NCI-H1436 treated with DMSO at 0.1 percent for 48 hours (cell line): ENCODE measurements at regions not wholly inside any gene's neighbourhood (a gene's known extent, or its start where the extent isn't known, plus 50 kb on each side); places are given as distances from the start of the nearest gene placed in this dataset.

Experiments
- DNase-seq: peaks from one replicate; lab custom pipeline; 2025; lab: John Stamatoyannopoulos, UW

DNA sequence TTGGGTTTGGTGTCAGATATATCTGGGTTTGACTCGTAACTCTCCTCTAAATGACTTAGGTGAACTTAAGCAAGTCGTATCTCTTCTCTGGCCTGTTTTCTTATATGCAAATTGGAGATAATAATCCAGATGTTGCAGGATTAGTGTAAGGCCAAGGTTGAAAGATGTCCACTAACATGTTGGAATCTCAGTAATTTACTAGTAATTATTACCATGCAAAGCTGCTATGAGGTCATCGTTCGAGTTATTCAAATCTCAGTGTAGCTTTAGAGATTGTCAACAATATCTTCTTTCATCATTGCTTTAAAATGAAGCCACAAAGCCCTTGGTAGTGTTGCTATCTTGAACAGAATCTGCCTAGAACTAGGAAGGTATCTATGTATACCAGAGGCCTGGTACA, 437.7 kb upstream of the KLF4 start:
- no peak for DNase-seq

DNA sequence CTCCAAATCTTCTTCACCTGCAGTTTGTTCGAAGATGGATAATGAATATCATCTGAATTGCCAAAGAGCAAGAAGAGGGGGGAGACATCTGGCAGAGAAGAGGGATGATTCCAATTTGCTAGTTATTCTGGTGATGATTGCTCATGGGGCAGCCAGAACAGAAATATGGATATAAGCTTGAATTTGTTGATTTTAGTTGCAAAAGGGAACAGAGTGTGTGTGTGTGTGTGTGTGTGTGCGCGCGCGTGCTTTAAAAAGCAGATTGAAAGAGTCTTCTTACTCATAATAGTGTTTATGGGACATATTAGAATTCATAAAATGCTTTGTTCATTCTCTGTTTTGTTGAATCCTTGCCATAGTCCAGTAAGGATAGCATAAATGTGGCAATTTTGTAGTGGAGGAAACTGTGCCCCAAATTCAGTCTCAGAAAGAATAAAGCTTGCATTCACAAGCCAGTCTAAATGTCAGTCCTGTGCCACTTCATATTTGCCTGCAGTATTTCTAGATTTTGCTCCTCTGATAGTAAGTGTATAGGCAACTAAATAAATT, 436.3 kb upstream of the KLF4 start:
- DNase-seq = no peak

DNA sequence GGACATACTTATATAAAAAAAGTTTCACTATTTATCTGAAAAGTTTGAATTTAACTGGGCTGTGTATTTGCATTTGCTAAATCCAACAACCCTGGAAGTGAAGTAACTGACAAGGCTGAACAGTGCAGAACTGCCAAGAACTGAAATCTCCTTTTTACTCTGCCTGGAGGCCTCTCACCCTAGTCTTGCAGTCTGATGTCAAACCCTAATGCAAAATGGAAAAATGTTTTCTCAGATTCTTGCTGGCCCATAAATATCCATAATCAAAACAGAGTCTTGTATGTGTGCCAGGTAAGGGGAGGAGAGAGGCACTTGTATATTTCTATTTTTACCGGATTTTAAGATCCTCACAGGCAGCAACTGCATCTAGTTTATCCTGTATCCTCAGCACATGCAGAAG, 432.7 kb upstream of the KLF4 start:
- no peak for DNase-seq

DNA sequence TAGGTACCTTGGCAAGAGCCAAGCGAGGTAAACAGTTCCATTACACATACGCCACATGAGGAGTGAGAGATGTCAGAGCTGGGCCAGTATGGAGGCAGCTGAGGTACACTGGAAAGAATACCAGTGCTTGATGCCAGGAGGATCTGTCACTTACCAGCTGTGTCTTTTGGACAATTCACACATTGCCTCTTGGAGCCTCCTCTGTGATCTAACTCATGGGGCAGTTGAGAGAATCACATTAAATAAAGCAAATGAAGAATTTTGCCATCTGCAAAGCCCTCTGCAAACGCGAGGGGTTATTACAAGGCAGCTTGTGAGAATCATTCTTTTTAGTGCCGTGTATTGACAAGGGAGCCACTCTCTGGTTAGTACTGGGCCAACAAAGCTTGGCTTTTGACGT, 429.7 kb upstream of the KLF4 start:
- DNase-seq = no peak

DNA sequence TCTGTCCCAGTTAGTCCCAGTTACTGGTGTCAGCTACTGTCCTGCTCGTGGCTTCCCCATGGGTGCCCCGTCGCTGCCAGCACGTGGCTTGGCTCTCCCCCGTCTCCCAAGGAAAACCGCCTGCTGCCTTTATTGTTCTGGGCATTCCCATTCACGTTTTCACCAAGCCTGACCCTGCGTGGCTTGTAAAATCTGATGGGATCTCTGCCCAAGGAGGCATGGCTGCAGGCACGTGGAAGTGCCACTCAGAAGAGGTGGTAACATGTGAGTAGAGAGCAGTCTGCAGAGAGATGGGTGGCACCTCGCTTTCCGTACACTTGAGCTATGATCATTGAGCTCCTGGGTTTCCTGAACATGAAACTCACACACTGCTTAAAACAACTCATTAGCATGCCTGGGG, 429.2 kb upstream of the KLF4 start:
- DNase-seq = no peak

DNA sequence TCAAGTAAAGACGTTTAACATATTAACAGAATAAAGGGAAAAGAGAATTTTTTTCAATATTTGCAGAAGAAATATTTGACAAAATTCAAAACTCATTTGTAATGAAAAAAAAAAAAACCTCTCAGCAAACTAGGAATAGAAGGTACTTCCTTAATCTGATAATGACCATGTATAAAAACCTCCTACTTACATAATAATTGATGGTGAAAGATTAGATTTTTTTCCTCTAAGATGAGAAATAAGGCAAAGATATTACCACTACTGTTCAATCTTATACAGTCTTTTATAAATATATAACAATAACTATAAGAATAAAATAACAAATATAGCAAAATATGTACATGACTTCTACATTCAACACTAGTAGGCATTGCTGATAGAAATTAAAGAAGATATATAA, 424.6 kb upstream of the KLF4 start:
- DNase-seq = no peak

DNA sequence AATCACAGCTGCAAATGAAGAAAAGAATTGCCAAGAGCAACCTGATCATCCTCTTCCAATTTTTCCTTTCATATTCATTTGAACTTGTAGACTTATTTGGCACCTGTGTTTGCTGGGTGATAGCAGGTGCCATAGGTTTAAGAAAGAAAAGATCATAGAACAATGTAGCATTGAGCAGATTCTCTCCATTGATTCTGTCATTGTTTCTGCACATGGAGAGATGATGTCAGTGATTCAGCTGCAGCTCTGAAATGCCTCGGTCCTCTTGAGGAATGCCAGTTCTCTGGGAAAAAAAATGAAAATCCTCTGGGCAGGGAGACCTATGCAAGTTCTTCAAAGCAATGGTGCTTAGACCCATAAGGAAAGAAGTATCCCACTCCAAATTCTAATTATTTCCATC, 418.1 kb upstream of the KLF4 start:
- no peak for DNase-seq

DNA sequence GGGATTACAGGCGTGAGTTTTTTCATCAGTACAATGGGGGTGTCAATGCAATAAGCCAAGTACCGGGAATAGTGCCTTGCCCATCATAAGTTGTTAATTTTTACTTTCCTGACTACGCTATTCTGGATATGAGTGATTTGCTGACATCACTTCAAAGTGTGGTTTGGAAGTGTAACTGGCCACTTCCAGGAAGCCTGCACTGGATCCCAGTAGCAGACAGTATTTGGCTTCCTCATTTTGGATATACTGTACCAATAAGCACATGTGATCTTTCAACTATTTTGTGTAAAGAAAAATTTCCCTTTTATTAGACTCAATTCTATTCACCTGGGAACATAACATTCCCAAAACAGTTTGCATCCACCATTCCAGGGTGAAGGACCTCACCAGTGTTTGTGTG, 417.7 kb upstream of the KLF4 start:
- DNase-seq = no peak

DNA sequence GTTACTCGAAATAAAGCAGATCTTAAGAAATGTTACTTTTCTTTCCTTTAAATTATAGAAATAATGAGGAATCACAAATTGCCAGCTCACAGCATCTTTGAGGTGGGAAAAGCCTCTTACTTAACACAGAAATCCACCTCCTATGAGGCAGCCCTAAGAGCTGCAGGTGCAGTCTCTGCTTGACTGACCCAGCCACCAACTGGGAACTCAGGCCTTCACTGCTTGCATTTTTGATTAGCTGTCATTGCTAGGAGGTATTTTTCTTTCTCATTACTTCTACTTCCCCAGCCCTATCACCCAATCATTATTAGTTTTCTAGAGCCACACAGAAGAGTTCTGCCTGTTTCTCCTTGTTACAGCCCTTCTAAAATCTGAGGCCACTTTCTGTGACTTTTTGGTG, 416.5 kb upstream of the KLF4 start:
- DNase-seq = no peak

DNA sequence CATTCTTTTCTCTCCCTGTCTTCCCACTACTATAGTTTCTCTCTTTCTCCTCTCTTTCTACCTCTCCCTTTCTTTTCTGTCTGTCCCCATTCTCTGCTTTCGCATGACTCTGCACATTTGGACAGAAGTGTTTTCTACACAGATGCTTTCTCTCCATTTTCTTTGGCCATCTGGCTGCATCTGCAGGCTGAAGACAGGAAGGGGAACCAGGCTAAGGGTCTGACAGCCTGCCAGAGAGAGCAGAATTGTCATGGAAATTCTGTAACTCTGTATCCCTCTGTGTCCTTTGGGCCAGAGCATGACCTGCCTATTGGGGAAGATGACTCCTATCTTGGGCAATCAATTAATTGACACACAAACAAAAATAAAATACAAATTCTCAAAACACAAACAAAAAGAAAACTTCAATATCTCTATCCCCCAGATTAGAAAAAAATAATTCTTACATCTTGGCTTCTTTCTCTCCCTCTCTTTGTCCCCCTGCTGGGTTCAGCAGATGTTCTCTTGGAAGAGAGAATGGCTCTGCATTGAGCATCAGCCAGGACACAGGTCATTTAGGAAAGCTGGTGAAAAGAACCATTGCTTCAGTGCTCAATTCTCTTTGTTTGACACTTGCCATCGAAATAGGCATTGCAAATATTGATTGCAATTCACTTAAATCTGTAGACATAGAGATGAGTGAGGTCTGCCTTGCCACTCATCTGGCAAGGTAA, 415.9 kb upstream of the KLF4 start:
- DNase-seq = no peak

DNA sequence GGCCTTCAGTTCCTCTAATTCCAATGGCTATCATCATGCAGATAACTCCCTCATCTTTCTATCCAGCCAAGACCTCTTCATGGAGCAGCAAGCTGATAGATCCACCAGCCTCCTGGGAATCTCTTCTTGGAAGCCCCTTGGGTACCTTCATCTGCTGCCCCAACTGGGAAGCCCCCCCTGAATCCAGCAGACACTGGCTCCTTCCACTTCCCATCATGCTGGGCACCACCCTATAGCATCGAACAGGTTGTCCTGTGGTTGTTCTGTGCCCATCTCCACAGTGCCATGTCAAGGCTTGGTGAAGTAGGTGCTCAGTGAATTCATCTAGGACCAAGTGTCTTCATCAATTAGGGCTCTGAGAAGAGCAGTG, 410.4 kb upstream of the KLF4 start:
- no peak for DNase-seq

DNA sequence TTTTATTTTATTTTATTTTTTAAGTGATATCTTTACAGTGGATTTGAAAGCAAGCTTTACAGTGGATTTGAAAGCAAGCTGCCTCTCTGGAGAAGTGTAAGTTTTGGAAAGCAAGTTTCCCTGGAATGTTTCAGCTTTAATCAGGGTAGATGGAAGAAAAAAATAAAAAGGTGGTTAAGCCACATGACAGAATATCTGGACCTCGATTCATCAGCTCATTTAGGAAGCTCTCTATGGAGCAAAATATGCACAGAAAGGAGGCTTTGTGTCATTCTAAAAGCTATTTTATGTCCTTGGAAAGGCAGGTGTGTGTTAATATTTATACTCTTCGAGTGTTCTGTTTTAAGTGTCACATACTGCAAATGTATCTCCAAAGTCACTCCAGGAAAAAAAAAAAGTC, 409.2 kb upstream of the KLF4 start:
- DNase-seq = no peak

DNA sequence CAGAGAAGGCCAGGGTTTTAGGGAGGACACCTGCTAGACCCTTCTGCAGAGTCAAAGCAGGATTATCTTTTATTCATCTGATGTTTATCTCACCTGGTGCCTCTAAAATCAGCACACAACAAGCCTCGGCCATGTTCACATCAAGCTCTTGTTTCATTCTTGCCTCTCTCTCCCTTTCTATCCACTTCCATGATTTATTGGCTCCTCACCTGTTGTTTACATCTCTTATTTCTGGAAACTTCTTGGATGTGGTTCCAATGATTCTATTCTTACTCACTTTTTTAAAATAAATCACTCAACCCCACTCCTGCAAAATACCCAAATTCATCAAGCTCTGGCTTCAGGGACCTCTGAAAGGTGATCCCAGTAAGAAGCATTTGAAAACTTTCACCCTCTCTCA, 407.0 kb upstream of the KLF4 start:
- DNase-seq = no peak

DNA sequence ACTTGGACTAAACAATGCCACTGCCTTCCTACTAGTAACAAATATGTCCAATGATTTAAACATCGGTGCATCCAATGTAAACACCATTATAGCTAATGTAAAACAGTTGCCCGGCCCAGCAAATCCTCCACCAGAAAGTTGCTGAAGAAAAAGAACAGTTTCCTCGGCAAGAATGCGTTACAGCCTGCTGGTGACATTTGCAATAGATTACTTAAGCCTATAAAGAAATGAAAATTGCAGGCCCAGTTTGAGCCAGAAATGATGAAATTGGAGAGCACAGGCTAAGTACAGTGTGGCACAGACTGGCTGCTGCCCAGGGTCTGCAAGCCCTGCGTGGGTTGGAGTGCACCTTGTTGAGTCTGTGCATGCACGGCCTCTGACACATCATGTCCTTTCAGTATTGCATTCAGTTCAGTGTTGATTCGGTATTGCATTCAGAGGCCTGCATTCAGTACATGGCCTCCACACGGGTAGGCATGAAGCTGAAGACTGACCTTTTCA, 406.0 kb upstream of the KLF4 start:
- no peak for DNase-seq

DNA sequence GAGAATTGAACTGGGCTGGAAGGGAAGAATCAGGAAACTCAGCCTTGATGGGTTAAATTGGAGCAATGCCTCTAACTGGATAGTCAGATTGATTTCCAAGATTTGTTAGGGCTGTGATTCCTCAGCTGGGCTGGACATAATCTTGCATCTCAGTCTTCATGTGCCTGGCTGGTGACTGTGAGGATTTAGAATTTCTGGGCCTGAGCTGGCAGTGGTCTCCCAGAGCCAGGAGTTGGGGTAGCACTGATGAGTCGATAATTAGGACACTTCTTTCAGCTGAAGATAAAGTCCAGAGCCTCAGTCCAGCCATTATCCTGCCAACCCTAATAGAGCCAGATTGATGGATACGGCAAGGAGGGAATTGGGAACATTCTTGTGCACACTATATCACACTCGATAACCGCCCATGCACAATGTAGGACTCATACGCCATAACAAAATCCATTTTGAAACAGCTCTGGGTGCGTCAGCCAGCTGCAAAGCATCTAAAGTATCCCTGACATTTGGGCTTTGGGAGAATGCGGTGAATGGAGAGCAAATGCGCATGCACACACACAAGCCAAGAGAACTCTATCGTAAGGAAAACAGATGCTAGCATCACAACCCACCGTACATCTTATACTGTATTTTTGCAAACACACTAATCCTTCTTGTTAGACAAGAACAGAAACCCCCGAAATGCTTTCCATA, 405.1 kb upstream of the KLF4 start:
- DNase-seq = no peak

DNA sequence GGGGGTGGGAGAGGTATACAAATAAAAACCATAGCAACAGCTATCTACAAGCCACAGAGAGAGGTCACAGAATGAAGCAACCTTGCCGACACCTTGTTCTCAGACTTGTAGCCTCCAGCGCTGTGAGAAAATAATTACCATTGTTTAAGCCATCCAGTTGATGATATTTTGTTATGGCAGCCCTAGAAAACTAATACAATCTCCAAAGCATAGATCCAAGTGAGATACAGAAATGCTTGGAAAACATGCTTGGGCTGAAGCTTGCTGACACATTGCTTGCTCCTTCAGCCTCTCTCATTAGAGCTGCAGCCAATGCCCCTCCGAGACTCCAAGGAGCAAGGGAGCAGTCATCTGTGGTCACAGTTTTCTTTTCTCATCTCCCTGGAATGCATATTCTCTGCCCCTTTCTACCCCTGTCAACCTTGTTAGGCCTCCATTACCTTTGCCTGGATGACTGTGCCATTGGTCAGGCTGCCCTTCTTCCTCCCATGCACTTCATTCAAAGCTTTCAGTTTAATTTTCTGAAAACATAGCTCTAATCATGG, 401.4 kb upstream of the KLF4 start:
- DNase-seq = no peak

DNA sequence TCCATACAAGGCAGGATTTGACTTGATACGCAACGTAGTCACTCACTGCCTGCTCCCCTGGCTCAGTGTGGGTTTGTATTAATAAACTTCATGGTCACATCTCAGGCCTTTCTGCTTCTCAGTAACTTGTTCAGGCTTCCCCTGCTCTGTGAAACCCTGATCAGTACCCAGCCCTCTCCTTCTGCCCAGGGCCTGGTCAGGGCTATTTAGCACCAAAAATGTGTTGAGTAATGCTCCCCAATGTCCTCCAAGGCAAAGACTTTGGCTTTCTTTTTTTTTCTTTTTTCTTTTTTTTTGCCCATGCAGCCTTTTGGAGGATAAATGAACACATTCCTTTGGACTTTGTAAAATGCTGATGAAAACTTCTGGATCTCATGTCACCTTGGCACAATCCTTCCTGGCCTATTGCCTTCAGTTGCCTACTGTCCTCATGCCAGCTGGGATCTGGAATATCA, 399.2 kb upstream of the KLF4 start:
- DNase-seq = no peak

DNA sequence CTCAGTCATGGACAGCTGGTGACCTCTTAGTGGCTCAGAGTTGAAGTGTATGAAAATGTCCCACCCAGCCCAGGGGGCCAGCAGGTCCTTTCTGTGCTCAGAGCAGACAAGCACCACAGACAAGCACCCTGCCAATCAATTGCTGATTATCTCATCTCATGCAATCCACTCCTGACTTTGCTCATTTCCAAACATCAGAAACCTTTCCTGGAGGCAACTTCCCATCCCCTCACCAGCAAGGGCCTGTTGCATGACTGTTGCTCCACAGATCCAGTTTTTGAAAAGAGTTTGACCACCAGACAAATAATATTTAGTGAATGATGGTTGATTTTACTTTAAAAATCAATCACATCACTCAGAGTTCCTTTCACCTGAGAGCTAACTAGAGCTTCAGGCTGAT, 397.3 kb upstream of the KLF4 start:
- no peak for DNase-seq

DNA sequence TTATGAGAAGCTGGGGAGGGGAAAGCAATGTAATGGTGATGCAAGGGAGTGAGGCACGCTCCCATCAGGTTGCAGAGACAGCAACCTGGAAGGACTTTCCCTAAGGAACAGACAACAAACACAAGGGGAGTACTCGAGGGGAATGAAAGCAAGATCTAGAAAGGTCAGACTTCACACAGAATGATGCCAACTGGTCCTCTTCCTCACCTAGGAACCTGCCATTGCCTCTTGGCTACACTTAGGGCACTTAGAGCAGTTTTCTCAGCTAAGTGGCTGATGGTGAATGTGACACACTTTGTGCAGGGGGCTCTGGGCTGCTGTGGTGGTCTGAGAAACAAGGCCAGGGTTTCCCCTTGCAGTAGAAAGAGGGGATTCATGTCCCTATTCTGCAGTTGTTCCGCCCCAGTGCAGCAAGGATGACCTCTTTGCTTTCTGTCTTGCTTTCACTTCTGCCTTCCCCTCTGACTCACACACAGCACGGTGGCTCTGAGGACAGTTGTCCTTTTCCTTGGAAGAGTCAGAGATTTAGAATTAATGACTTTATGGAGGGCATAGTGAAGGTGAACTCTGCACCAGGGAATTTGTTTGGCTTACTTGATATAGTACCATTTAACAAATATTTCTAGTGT, 394.0 kb upstream of the KLF4 start:
- no peak for DNase-seq

DNA sequence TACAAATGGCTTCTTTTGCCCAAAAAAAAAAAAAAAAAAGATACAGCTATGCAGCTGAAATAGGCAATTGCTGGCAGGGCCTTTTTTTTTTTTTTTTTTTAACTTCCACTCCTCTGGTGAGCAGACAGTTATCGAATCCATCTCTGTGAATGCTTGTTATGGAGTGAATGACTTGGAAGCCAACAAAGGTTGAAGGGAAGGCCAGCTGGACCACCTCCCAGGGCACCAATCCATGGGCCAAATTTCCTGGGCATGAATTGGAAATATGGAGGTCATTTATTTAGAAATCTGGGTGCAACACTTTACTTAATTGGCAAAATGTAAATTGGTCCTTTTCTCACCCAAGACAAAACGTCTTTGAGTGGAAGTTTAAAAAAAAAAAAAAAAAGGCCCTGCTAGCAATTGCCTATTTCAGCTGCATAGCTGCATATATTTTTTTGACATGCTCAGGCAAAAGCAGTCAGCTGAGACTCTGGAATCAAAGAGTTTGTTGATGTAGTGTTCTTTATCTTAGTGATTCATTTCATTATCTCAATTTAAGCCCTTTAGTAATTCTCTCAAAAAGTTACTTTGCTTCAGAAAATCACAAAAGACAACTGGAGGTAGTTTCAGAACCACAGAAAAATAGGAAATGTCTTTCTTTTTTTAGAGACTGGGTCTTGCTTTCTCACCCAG, 392.2 kb upstream of the KLF4 start:
- DNase-seq = no peak

DNA sequence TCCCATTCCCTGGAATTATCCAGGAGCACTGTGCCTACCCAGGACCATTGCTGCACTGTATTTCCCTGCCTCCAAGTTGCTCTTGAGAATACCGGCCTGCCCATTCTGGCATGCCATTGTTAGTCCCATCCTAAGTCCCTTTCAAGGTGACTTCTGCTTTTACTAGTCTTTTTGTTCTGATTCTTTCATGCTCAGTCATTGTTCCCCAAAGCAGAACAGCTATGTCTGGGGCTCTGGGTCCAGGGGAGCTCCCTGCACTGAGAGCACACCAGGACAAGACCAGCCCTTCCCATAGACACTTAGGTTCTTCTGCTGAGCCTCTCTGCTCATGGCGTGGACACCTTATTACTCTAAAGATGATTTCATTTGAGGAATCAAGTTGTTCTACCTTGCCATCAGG, 388.9 kb upstream of the KLF4 start:
- no peak for DNase-seq

DNA sequence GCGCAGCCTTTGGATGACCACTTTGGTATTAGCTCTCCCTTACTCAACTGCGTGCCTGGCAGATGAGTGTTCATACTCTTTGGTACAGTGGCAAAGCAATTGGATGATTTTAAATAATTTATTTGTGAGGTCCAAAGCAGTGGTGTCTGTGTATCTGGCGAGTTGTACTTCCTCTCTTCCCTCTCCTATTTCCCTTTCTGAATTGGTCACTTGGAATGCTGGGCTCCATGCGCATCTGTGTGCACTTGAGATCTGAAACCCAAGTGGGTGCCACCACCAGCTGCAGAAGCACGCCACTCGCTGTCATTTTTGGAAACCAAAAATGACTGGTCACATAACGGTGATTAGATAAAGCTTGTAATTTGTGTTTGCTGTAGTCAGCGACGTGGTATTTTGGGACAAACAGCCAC, 386.0 kb upstream of the KLF4 start:
- DNase-seq = no peak
